KOPT-K1 (cell line): ENCODE measurements at regions not wholly inside any gene's neighbourhood (a gene's known extent, or its start where the extent isn't known, plus 50 kb on each side); places are given as distances from the start of the nearest gene placed in this dataset.
"Not testable (repeated sequence)": the region's sequence is repeated elsewhere in the genome, so short reads cannot be mapped to it uniquely, and the experiment has no call there.

Experiments
- H3K27ac ChIP-seq: fragments of 200-600 bp; sonication (generic); 2 replicates; pipeline ENCODE4 v1.5.1; 2016; ENCODE audit warnings: antibody characterized with exemption, mild to moderate bottlenecking, low read depth, low read length; ENCODE audit not compliant: poor library complexity, severe bottlenecking
- H3K36me3 ChIP-seq: fragments of 200-600 bp; sonication (generic); 2 replicates; pipeline ENCODE4 v1.5.1; 2017; ENCODE audit warnings: antibody characterized with exemption, mild to moderate bottlenecking, low read length, moderate library complexity; ENCODE audit not compliant: insufficient read depth
- H3K9me3 ChIP-seq: fragments of 200-600 bp; sonication (generic); 2 replicates; pipeline ENCODE4 v1.5.1; 2017; ENCODE audit warnings: antibody characterized with exemption, low read length, mild to moderate bottlenecking; ENCODE audit not compliant: insufficient read depth, poor library complexity, severe bottlenecking

- Histone ChIP-seq H3K27ac (no peak overlapping the region), H3K36me3 (no peaks in the 10 kb centered on the region), H3K9me3 (no peaks in the 10 kb centered on the region)
Measured at GRCh38 chr12:114817571-114818425, 133.8 kb upstream of the TBX3 start.

- Histone ChIP-seq H3K27ac (no peak overlapping the region), H3K36me3 (no peaks in the 10 kb centered on the region), H3K9me3 (no peaks in the 10 kb centered on the region)
Measured at GRCh38 chr12:114815026-114815795, 131.2 kb upstream of the TBX3 start.

- H3K27ac ChIP-seq: no peak overlapping the region
- no peaks in the 10 kb centered on the region for H3K9me3 ChIP-seq
- no peaks in the 10 kb centered on the region for H3K36me3 ChIP-seq
Measured at GRCh38 chr12:114812858-114813761, 129.1 kb upstream of the TBX3 start.

- H3K27ac ChIP-seq: no peak overlapping the region
- H3K9me3 ChIP-seq: no peaks in the 10 kb centered on the region
- H3K36me3 ChIP-seq: no peaks in the 10 kb centered on the region
Measured at GRCh38 chr12:114812384-114812783, 128.4 kb upstream of the TBX3 start.

GRCh38 chr12:114809097-114809496, 125.1 kb upstream of the TBX3 start:
- no peaks in the 10 kb centered on the region for H3K36me3 ChIP-seq
- H3K9me3 ChIP-seq: no peaks in the 10 kb centered on the region
- no peak overlapping the region for H3K27ac ChIP-seq

- not testable (repeated sequence) for H3K36me3 ChIP-seq, H3K9me3 ChIP-seq, H3K27ac ChIP-seq
Measured at GRCh38 chr12:114801381-114801780, 117.4 kb upstream of the TBX3 start.

GRCh38 chr12:114800566-114800965, 116.6 kb upstream of the TBX3 start:
- not testable (repeated sequence) for H3K27ac ChIP-seq, H3K9me3 ChIP-seq

GRCh38 chr12:114799574-114800487, 115.9 kb upstream of the TBX3 start:
- no peak overlapping the region for H3K27ac ChIP-seq

More at GRCh38 chr12:114800566-114800965, 116.6 kb upstream of the TBX3 start:
- not testable (repeated sequence) for H3K36me3 ChIP-seq

GRCh38 chr12:114794049-114794558, 110.1 kb upstream of the TBX3 start:
- Histone ChIP-seq H3K36me3 (no peaks in the 10 kb centered on the region), H3K9me3 (no peaks in the 10 kb centered on the region), H3K27ac (no peak overlapping the region)

More at GRCh38 chr12:114799574-114800487, 115.9 kb upstream of the TBX3 start:
- H3K36me3 ChIP-seq: no peaks in the 10 kb centered on the region
- no peaks in the 10 kb centered on the region for H3K9me3 ChIP-seq

GRCh38 chr12:114790276-114790675, 106.3 kb upstream of the TBX3 start:
- H3K27ac ChIP-seq: no peak overlapping the region
- H3K36me3 ChIP-seq: no peaks in the 10 kb centered on the region
- H3K9me3 ChIP-seq: no peaks in the 10 kb centered on the region

GRCh38 chr12:114789821-114790220, 105.8 kb upstream of the TBX3 start:
- H3K9me3 ChIP-seq: no peaks in the 10 kb centered on the region
- H3K36me3 ChIP-seq: no peaks in the 10 kb centered on the region
- H3K27ac ChIP-seq: no peak overlapping the region

- no peaks in the 10 kb centered on the region for H3K36me3 ChIP-seq
- no peaks in the 10 kb centered on the region for H3K9me3 ChIP-seq
- H3K27ac ChIP-seq: no peak overlapping the region
Measured at GRCh38 chr12:114789276-114789675, 105.3 kb upstream of the TBX3 start.

GRCh38 chr12:114784526-114784925, 100.6 kb upstream of the TBX3 start:
- H3K9me3 ChIP-seq: no peaks in the 10 kb centered on the region
- no peak overlapping the region for H3K27ac ChIP-seq
- H3K36me3 ChIP-seq: no peaks in the 10 kb centered on the region

- Histone ChIP-seq H3K9me3 (no peaks in the 10 kb centered on the region), H3K36me3 (no peaks in the 10 kb centered on the region), H3K27ac (no peak overlapping the region)
Measured at GRCh38 chr12:114783089-114783618, 99.2 kb upstream of the TBX3 start.
